NCI-H146 treated with DMSO at 0.1 percent for 48 hours (cell line): ENCODE measurements at regions not wholly inside any gene's neighbourhood (a gene's known extent, or its start where the extent isn't known, plus 50 kb on each side); places are given as distances from the start of the nearest gene placed in this dataset.

ENCODE experiments used
- DNase-seq: peaks from one replicate; lab custom pipeline; 2025; ENCODE audit not compliant: unreplicated experiment; lab: John Stamatoyannopoulos, UW

DNA sequence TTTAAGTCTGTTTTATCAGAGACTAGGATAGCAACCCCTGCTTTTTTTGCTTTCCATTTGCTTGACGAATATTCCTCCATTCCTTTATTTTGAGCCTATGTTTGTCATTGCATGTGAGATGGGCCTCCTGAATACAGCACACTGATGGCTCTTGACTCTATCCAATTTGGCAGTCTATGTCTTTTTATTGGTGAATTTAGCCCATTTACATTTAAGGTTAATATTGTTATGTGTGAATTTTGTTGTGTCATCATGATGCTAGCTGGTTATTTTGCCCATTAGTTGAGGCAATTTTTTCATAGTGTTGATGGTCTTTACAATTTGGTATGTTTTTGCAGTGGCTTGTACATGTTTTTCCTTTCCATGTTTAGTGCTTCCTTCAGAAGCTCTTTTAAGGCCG, 50.7 kb upstream of the PDE4B start:
- no peak for DNase-seq
